ENCODE measurements at regions not wholly inside any gene's neighbourhood (a gene's known extent, or its start where the extent isn't known, plus 50 kb on each side); places are given as distances from the start of the nearest gene placed in this dataset.

DNA sequence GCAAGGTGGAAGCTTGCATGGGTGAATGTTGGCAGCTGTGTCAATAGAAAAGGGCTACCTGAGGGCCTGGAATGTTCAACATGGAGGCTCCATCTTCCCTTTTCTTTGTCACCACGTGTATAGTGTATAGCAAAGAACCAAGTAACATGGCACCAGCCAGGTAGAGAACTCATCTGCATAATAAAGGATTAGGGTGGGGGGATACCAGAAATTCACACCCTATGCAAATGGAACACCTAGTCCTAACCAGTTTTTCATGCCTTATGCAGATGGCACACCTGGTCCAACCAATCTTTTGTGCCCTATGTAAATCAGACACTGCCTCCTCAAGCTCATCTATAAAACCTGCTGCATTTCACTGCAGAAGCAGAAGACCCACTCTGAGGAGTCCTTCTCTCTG, 169.6 kb upstream of the GLRA2 start:
- no peaks in the 10 kb centered on the region for H3K9me3 Mint-ChIP-seq
- H3K36me3 Mint-ChIP-seq = no peaks in the 10 kb centered on the region
- TF ChIP-seq CTCF (conservative IDR thresholded peaks at IDR 0.05) = no peak
- no peaks in the 10 kb centered on the region for H3K27me3 Mint-ChIP-seq
- no peak overlapping the region for H3K27ac Mint-ChIP-seq
- no peak for DNase-seq (ENCODE audit: extremely low spot score, unreplicated experiment)
- no peak overlapping the region for H3K4me3 Mint-ChIP-seq
- H3K4me1 Mint-ChIP-seq (ENCODE audit: unreplicated experiment) = no peaks in the 10 kb centered on the region

DNA sequence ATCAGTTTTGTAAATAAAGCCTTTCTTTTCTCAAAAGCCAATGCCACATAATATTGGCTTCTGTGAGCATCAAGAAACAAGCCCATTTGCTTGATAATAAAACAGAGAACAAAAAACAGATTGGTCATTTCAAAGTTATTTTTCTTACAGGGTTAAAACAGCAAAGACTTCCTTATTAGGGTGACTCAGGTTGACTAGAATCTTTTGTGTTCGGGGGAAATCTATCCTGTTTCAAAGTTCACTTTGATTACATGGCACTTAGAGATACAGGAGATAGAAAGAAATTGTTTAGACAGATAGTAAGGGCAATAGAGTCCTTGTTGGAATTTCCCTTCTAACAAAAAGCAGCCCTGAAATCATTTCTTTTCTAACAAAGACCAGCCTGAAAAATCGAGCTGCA, 170.0 kb upstream of the GLRA2 start:
- Mint-ChIP-seq H3K9me3 (no peaks in the 10 kb centered on the region), H3K36me3 (no peaks in the 10 kb centered on the region), H3K27me3 (no peaks in the 10 kb centered on the region), H3K4me1 (ENCODE audit: unreplicated experiment) (no peaks in the 10 kb centered on the region), H3K27ac (no peak overlapping the region), H3K4me3 (no peak overlapping the region)
- no peak for DNase-seq (ENCODE audit: extremely low spot score, unreplicated experiment)
- no peak for TF ChIP-seq CTCF (conservative IDR thresholded peaks at IDR 0.05)

- DNase-seq (ENCODE audit: extremely low spot score, unreplicated experiment) = no peak
- Mint-ChIP-seq H3K4me1 (ENCODE audit: unreplicated experiment) (no peaks in the 10 kb centered on the region), H3K4me3 (no peak overlapping the region), H3K9me3 (no peaks in the 10 kb centered on the region), H3K27me3 (no peaks in the 10 kb centered on the region), H3K27ac (no peak overlapping the region), H3K36me3 (no peaks in the 10 kb centered on the region)
- no peak for TF ChIP-seq CTCF (conservative IDR thresholded peaks at IDR 0.05)
Observed at GRCh38 chrX:14357314-14357713, 172.0 kb upstream of the GLRA2 start.

DNA sequence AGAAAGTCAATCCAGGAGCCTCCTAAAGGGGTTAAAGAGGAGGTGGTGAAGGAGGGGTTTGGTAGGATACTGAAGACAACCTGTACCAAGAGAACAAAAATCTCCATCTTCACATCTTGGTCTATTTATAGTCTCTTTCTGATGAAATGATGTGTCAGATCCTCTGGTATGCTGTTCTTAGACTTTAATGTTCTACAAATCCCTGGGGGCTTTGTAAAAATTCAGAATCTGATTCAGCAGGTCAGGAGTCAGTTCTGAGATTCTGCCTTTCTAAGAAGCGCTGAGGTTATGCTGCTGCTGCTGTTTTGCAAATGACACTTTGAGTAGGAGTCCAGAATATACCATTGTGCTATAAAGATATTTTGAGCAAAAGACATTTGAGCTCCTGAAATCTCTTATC, 172.9 kb upstream of the GLRA2 start:
- Mint-ChIP-seq H3K27ac (no peak overlapping the region), H3K4me1 (ENCODE audit: unreplicated experiment) (no peaks in the 10 kb centered on the region), H3K4me3 (no peak overlapping the region), H3K9me3 (no peaks in the 10 kb centered on the region), H3K27me3 (no peaks in the 10 kb centered on the region), H3K36me3 (no peaks in the 10 kb centered on the region)
- DNase-seq (ENCODE audit: extremely low spot score, unreplicated experiment) = no peak
- TF ChIP-seq CTCF (conservative IDR thresholded peaks at IDR 0.05) = no peak

DNA sequence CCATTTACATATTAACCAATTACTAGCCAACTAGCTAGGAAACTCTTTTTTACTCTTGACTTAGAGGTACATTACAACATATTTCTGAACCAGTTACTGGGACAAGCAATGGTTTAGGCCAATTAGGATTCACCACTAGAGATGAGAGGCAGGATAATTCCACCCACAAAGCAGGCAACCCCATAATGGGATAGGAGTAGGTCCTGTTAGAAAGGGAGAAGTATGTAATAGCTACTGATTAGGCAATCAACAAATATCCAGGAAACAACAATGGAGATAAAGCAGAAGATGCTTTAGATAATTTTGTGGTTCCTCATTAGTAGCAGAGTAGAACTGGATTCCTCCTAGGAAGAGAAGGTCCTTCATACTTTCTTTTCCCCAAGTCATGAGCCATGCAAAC, 173.8 kb upstream of the GLRA2 start:
- Mint-ChIP-seq H3K27ac (no peak overlapping the region), H3K4me1 (ENCODE audit: unreplicated experiment) (no peaks in the 10 kb centered on the region), H3K4me3 (no peak overlapping the region), H3K9me3 (no peaks in the 10 kb centered on the region), H3K36me3 (no peaks in the 10 kb centered on the region), H3K27me3 (no peaks in the 10 kb centered on the region)
- no peak for TF ChIP-seq CTCF (conservative IDR thresholded peaks at IDR 0.05)
- DNase-seq (ENCODE audit: extremely low spot score, unreplicated experiment) = no peak

GRCh38 chrX:14354521-14354920, 174.8 kb upstream of the GLRA2 start:
- H3K9me3 Mint-ChIP-seq = no peaks in the 10 kb centered on the region
- no peak overlapping the region for H3K27ac Mint-ChIP-seq
- DNase-seq (ENCODE audit: extremely low spot score, unreplicated experiment) = no peak
- no peaks in the 10 kb centered on the region for H3K4me1 Mint-ChIP-seq (ENCODE audit: unreplicated experiment)
- no peaks in the 10 kb centered on the region for H3K36me3 Mint-ChIP-seq
- no peak for TF ChIP-seq CTCF (conservative IDR thresholded peaks at IDR 0.05)
- H3K27me3 Mint-ChIP-seq = no peaks in the 10 kb centered on the region
- no peak overlapping the region for H3K4me3 Mint-ChIP-seq
